AG09319 (cell line): ENCODE measurements at regions not wholly inside any gene's neighbourhood (a gene's known extent, or its start where the extent isn't known, plus 50 kb on each side); places are given as distances from the start of the nearest gene placed in this dataset.
"Not testable (repeated sequence)": the region's sequence is repeated elsewhere in the genome, so short reads cannot be mapped to it uniquely, and the experiment has no call there.

Experiments used
- DNase-seq: peaks from one replicate; pipeline ENCODE4 v3.0.0-alpha.2; 2010; ENCODE audit warnings: low read depth; ENCODE audit errors: extremely low read depth
- CTCF ChIP-seq: IDR thresholded peaks from 2 replicates; pipeline ENCODE4 v1.5.1; 2011; ENCODE audit warnings: low read depth, mild to moderate bottlenecking, inconsistent platforms, low read length, moderate library complexity

GRCh38 chr6:66265737-66266136 lies 558.7 kb upstream of the EYS start:
- no peak for DNase-seq
- no peak for TF ChIP-seq CTCF

- no peak for TF ChIP-seq CTCF
- DNase-seq: no peak
These were observed 557.4 kb upstream of the EYS start for GRCh38 chr6:66264376-66264775.

- DNase-seq: not testable (repeated sequence)
These were observed 551.9 kb upstream of the EYS start for GRCh38 chr6:66258731-66259487.

- TF ChIP-seq CTCF: no peak
- no peak for DNase-seq
These were observed 538.2 kb upstream of the EYS start for GRCh38 chr6:66245231-66245630.

- TF ChIP-seq CTCF: no peak
- DNase-seq: no peak
These were observed 531.8 kb upstream of the EYS start for GRCh38 chr6:66238851-66239250.

GRCh38 chr6:66232890-66233289 lies 525.9 kb upstream of the EYS start:
- DNase-seq: no peak

GRCh38 chr6:66230591-66230990 lies 523.6 kb upstream of the EYS start:
- no peak for TF ChIP-seq CTCF
- no peak for DNase-seq

More at GRCh38 chr6:66232890-66233289, 525.9 kb upstream of the EYS start:
- TF ChIP-seq CTCF: no peak

- no peak for TF ChIP-seq CTCF
- no peak for DNase-seq
These were observed 519.1 kb upstream of the EYS start for GRCh38 chr6:66226109-66226508.
